H1 (cell line): ENCODE measurements at regions not wholly inside any gene's neighbourhood (a gene's known extent, or its start where the extent isn't known, plus 50 kb on each side); places are given as distances from the start of the nearest gene placed in this dataset.

Experiments used
- ASH2L ChIP-seq: fragments of 200-600, 300-600 bp; sonication (generic); IDR thresholded peaks from one replicate; pipeline ENCODE4 v1.7.1; 2017; ENCODE audit warnings: low read length
- CHD2 ChIP-seq: IDR thresholded peaks from 2 replicates; pipeline ENCODE4 v1.6.1; 2012; ENCODE audit warnings: low read length, improper control_type of control experiment
- EGR1 ChIP-seq: IDR thresholded peaks from 2 replicates; pipeline ENCODE4 v1.6.1; 2011; ENCODE audit warnings: low read depth, low read length, borderline replicate concordance
- EP300 ChIP-seq, 2 experiments: IDR thresholded peaks; 1 replicate in 1 of 2; 2 replicates in 1 of 2; pipeline ENCODE4 v1.6.1; 2011 to 2012; ENCODE audit warnings: low read depth in 2 of 2, low read length in 2 of 2, mild to moderate bottlenecking in 2 of 2, borderline replicate concordance in 1 of 2, inconsistent platforms in 1 of 2, moderate library complexity in 1 of 2
- EZH2 ChIP-seq: fragments of 200-600 bp; sonication (generic); IDR thresholded peaks from 2 replicates; pipeline ENCODE4 v1.7.1; 2012; ENCODE audit warnings: low read depth, mild to moderate bottlenecking, moderate library complexity, low read length, inconsistent platforms; ENCODE audit not compliant: severe bottlenecking
- GABPA ChIP-seq: IDR thresholded peaks from 2 replicates; pipeline ENCODE4 v1.6.1; 2011; ENCODE audit warnings: mild to moderate bottlenecking, low read length, moderate library complexity, borderline replicate concordance; ENCODE audit not compliant: insufficient read depth
- HDAC6 ChIP-seq: IDR thresholded peaks from one replicate; pipeline ENCODE4 v1.7.1; 2012; ENCODE audit warnings: low read depth, mild to moderate bottlenecking, inconsistent platforms, low read length, moderate library complexity
- PHF8 ChIP-seq: fragments of 200-600 bp; sonication (generic); conservative IDR thresholded peaks from 2 replicates; pipeline ENCODE4 v1.7.1; 2012; ENCODE audit warnings: low read depth, mild to moderate bottlenecking, inconsistent platforms, low read length, moderate library complexity
- SRF ChIP-seq: IDR thresholded peaks from 2 replicates; pipeline ENCODE4 v1.6.1; 2011; ENCODE audit warnings: mild to moderate bottlenecking, low read depth, low read length, moderate library complexity
- YY1 ChIP-seq: IDR thresholded peaks from 2 replicates; pipeline ENCODE4 v1.6.1; 2011; ENCODE audit warnings: low read depth, mild to moderate bottlenecking, low read length
- TF ChIP-seq, protein P1 (sequence below): fragments of 300-600 bp; sonication (generic); IDR thresholded peaks from 2 replicates; pipeline ENCODE4 v1.7.1; 2012; ENCODE audit warnings: low read length, moderate library complexity, mild to moderate bottlenecking, inconsistent platforms; ENCODE audit not compliant: insufficient replicate concordance
- TF ChIP-seq, protein P2 (sequence below), 3 experiments: IDR thresholded peaks; 1 replicate in 2 of 3; 2 replicates in 1 of 3; pipeline versions ENCODE4 v1.5.1 to v1.6.1; 2011; ENCODE audit warnings: low read length in 3 of 3, mild to moderate bottlenecking in 3 of 3, inconsistent platforms in 2 of 3, low read depth in 1 of 3, moderate library complexity in 1 of 3; ENCODE audit not compliant: insufficient read depth in 1 of 3; ENCODE audit errors: control extremely low read depth in 1 of 3

DNA sequence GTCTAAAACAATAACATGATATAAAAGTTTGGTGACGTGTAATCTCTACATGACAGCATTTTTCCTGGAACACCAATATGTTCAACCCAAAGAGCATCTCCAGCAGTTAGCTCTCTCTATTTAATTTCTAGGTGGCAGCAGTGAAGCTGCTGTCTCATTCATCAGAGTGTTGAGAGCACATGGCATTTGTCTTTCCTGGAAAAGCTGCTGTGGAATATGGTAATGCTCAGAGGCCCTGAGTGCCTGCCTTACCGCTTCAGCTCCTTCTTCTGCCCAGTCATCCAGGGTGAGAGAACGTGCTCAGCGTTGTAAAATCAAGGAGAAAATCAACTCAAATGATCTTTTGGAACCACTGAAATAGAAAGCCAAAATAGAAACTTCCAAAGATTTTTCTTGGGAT lies 640.7 kb downstream of the ADGRL2 start:
- TF ChIP-seq EZH2 (no peak), ASH2L (no peak), EGR1 (no peak), GABPA (no peak), YY1 (no peak), EP300 (IDR thresholded peaks at IDR 0.05; ENCODE audit: borderline replicate concordance in 1 of 2, low read depth in 2 of 2, low read length in 2 of 2) (no peak), HDAC6 (no peak), PHF8 (no peak), CHD2 (no peak), SRF (no peak)
- TF ChIP-seq, protein P1, sequence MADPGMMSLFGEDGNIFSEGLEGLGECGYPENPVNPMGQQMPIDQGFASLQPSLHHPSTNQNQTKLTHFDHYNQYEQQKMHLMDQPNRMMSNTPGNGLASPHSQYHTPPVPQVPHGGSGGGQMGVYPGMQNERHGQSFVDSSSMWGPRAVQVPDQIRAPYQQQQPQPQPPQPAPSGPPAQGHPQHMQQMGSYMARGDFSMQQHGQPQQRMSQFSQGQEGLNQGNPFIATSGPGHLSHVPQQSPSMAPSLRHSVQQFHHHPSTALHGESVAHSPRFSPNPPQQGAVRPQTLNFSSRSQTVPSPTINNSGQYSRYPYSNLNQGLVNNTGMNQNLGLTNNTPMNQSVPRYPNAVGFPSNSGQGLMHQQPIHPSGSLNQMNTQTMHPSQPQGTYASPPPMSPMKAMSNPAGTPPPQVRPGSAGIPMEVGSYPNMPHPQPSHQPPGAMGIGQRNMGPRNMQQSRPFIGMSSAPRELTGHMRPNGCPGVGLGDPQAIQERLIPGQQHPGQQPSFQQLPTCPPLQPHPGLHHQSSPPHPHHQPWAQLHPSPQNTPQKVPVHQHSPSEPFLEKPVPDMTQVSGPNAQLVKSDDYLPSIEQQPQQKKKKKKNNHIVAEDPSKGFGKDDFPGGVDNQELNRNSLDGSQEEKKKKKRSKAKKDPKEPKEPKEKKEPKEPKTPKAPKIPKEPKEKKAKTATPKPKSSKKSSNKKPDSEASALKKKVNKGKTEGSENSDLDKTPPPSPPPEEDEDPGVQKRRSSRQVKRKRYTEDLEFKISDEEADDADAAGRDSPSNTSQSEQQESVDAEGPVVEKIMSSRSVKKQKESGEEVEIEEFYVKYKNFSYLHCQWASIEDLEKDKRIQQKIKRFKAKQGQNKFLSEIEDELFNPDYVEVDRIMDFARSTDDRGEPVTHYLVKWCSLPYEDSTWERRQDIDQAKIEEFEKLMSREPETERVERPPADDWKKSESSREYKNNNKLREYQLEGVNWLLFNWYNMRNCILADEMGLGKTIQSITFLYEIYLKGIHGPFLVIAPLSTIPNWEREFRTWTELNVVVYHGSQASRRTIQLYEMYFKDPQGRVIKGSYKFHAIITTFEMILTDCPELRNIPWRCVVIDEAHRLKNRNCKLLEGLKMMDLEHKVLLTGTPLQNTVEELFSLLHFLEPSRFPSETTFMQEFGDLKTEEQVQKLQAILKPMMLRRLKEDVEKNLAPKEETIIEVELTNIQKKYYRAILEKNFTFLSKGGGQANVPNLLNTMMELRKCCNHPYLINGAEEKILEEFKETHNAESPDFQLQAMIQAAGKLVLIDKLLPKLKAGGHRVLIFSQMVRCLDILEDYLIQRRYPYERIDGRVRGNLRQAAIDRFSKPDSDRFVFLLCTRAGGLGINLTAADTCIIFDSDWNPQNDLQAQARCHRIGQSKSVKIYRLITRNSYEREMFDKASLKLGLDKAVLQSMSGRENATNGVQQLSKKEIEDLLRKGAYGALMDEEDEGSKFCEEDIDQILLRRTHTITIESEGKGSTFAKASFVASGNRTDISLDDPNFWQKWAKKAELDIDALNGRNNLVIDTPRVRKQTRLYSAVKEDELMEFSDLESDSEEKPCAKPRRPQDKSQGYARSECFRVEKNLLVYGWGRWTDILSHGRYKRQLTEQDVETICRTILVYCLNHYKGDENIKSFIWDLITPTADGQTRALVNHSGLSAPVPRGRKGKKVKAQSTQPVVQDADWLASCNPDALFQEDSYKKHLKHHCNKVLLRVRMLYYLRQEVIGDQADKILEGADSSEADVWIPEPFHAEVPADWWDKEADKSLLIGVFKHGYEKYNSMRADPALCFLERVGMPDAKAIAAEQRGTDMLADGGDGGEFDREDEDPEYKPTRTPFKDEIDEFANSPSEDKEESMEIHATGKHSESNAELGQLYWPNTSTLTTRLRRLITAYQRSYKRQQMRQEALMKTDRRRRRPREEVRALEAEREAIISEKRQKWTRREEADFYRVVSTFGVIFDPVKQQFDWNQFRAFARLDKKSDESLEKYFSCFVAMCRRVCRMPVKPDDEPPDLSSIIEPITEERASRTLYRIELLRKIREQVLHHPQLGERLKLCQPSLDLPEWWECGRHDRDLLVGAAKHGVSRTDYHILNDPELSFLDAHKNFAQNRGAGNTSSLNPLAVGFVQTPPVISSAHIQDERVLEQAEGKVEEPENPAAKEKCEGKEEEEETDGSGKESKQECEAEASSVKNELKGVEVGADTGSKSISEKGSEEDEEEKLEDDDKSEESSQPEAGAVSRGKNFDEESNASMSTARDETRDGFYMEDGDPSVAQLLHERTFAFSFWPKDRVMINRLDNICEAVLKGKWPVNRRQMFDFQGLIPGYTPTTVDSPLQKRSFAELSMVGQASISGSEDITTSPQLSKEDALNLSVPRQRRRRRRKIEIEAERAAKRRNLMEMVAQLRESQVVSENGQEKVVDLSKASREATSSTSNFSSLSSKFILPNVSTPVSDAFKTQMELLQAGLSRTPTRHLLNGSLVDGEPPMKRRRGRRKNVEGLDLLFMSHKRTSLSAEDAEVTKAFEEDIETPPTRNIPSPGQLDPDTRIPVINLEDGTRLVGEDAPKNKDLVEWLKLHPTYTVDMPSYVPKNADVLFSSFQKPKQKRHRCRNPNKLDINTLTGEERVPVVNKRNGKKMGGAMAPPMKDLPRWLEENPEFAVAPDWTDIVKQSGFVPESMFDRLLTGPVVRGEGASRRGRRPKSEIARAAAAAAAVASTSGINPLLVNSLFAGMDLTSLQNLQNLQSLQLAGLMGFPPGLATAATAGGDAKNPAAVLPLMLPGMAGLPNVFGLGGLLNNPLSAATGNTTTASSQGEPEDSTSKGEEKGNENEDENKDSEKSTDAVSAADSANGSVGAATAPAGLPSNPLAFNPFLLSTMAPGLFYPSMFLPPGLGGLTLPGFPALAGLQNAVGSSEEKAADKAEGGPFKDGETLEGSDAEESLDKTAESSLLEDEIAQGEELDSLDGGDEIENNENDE, result no peak
- TF ChIP-seq, protein P2, sequence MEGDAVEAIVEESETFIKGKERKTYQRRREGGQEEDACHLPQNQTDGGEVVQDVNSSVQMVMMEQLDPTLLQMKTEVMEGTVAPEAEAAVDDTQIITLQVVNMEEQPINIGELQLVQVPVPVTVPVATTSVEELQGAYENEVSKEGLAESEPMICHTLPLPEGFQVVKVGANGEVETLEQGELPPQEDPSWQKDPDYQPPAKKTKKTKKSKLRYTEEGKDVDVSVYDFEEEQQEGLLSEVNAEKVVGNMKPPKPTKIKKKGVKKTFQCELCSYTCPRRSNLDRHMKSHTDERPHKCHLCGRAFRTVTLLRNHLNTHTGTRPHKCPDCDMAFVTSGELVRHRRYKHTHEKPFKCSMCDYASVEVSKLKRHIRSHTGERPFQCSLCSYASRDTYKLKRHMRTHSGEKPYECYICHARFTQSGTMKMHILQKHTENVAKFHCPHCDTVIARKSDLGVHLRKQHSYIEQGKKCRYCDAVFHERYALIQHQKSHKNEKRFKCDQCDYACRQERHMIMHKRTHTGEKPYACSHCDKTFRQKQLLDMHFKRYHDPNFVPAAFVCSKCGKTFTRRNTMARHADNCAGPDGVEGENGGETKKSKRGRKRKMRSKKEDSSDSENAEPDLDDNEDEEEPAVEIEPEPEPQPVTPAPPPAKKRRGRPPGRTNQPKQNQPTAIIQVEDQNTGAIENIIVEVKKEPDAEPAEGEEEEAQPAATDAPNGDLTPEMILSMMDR (IDR thresholded peaks at IDR 0.05; ENCODE audit: control extremely low read depth in 1 of 3, insufficient read depth in 1 of 3, low read depth in 1 of 3, low read length in 3 of 3), result no peak
